ENCODE measurements at regions not wholly inside any gene's neighbourhood (a gene's known extent, or its start where the extent isn't known, plus 50 kb on each side); places are given as distances from the start of the nearest gene placed in this dataset.
"Not testable (repeated sequence)": the region's sequence is repeated elsewhere in the genome, so short reads cannot be mapped to it uniquely, and the experiment has no call there.

GRCh38 chrX:95612350-95612749 lies 1072.3 kb upstream of the DIAPH2 start:
- no peak for DNase-seq

- no peak for DNase-seq
Measured at GRCh38 chrX:95622200-95622599, 1062.4 kb upstream of the DIAPH2 start.

- no peak for DNase-seq
Measured at GRCh38 chrX:95626748-95627147, 1057.9 kb upstream of the DIAPH2 start.

GRCh38 chrX:95628796-95629195 lies 1055.8 kb upstream of the DIAPH2 start:
- no peak for DNase-seq

- no peak for DNase-seq
Measured at GRCh38 chrX:95629737-95630136, 1054.9 kb upstream of the DIAPH2 start.

GRCh38 chrX:95640226-95640625 lies 1044.4 kb upstream of the DIAPH2 start:
- no peak for DNase-seq

- DNase-seq, result no peak
Measured at GRCh38 chrX:95645738-95646137, 1038.9 kb upstream of the DIAPH2 start.

- DNase-seq, result no peak
Measured at GRCh38 chrX:95662200-95662599, 1022.4 kb upstream of the DIAPH2 start.

- DNase-seq, result no peak
Measured at GRCh38 chrX:95666056-95666455, 1018.6 kb upstream of the DIAPH2 start.

- no peak for DNase-seq
Measured at GRCh38 chrX:95675011-95675410, 1009.6 kb upstream of the DIAPH2 start.

- DNase-seq, result no peak
Measured at GRCh38 chrX:95675794-95676193, 1008.8 kb upstream of the DIAPH2 start.

GRCh38 chrX:95678679-95679078 lies 1006.0 kb upstream of the DIAPH2 start:
- no peak for DNase-seq

GRCh38 chrX:95693365-95693764 lies 991.3 kb upstream of the DIAPH2 start:
- no peak for DNase-seq

GRCh38 chrX:95703696-95704095 lies 980.9 kb upstream of the DIAPH2 start:
- DNase-seq, result no peak

- DNase-seq, result no peak
Measured at GRCh38 chrX:95716841-95717240, 967.8 kb upstream of the DIAPH2 start.

- DNase-seq, result no peak
Measured at GRCh38 chrX:95718746-95719145, 965.9 kb upstream of the DIAPH2 start.

- no peak for DNase-seq
Measured at GRCh38 chrX:95721011-95721410, 963.6 kb upstream of the DIAPH2 start.

- DNase-seq, result no peak
Measured at GRCh38 chrX:95728446-95728845, 956.2 kb upstream of the DIAPH2 start.

- no peak for DNase-seq
Measured at GRCh38 chrX:95729401-95729800, 955.2 kb upstream of the DIAPH2 start.

- no peak for DNase-seq
Measured at GRCh38 chrX:95733426-95733825, 951.2 kb upstream of the DIAPH2 start.

- DNase-seq, result no peak
Measured at GRCh38 chrX:95754411-95754810, 930.2 kb upstream of the DIAPH2 start.

- DNase-seq, result no peak
Measured at GRCh38 chrX:95760356-95760755, 924.3 kb upstream of the DIAPH2 start.

- DNase-seq, result no peak
Measured at GRCh38 chrX:95762716-95763115, 921.9 kb upstream of the DIAPH2 start.

GRCh38 chrX:95764972-95765451 lies 919.6 kb upstream of the DIAPH2 start:
- DNase-seq, result no peak

- DNase-seq, result not testable (repeated sequence)
Measured at GRCh38 chrX:95771198-95771597, 913.4 kb upstream of the DIAPH2 start.

GRCh38 chrX:95791876-95792275 lies 892.8 kb upstream of the DIAPH2 start:
- no peak for DNase-seq
